OCI-LY7 (cell line): ENCODE measurements at regions not wholly inside any gene's neighbourhood (a gene's known extent, or its start where the extent isn't known, plus 50 kb on each side); places are given as distances from the start of the nearest gene placed in this dataset.

Experiments used
- CTCF ChIP-seq: fragments of 200-600 bp; sonication (generic); conservative IDR thresholded peaks from 2 replicates; pipeline ENCODE4 v1.5.1; 2014; ENCODE audit warnings: mild to moderate bottlenecking, antibody characterized with exemption, low read length, moderate library complexity, mixed read lengths
- EZH2phosphoT487 ChIP-seq: fragments of 200-600 bp; sonication (generic); IDR thresholded peaks from 2 replicates; pipeline ENCODE4 v1.6.1; 2018; ENCODE audit warnings: low read depth, borderline replicate concordance, mild to moderate bottlenecking, mixed run types, antibody characterized with exemption, low read length, moderate library complexity, mixed read lengths

- no peak for TF ChIP-seq CTCF
- TF ChIP-seq EZH2phosphoT487, result no peak
Measured at GRCh38 chr20:5374171-5374570, 57.4 kb upstream of the PROKR2 start.
